Spleen (tissue), 7 donors: ENCODE measurements at regions not wholly inside any gene's neighbourhood (a gene's known extent, or its start where the extent isn't known, plus 50 kb on each side); places are given as distances from the start of the nearest gene placed in this dataset.

Experiments
- CTCF ChIP-seq, 11 experiments: fragments of 200-600 bp in 7 of 11; fragments of 450-650 bp in 4 of 11; sonication (generic) in 4 of 11; IDR thresholded peaks in 8 of 11; conservative IDR thresholded peaks in 3 of 11; 1 replicate in 7 of 11; 2 replicates in 4 of 11; pipeline versions ENCODE4 v1.4.0 to v1.8.0; 2016 to 2021; ENCODE audit warnings: antibody characterized with exemption in 11 of 11, inconsistent platforms in 4 of 11, mild to moderate bottlenecking in 1 of 11
- POLR2A ChIP-seq, 3 donors: fragments of 450-650 bp; IDR thresholded peaks; one replicate each; pipeline ENCODE4 v1.5.1; 2017; ENCODE audit warnings: antibody characterized with exemption in 3 of 3, mild to moderate bottlenecking in 1 of 3
- POLR2AphosphoS5 ChIP-seq, 3 donors: sonication (generic); formaldehyde crosslinking; IDR thresholded peaks; one replicate each; pipeline ENCODE4 v1.5.1; 2017; ENCODE audit warnings: antibody characterized with exemption in 3 of 3
- donor health status: DM: no; HTN: no; CAD: no; lungs with moderate emphysema.
- donor health status: DM: no; HTN: no; CAD: no.
- donor health status: DM: no; HTN: no; CAD: no.

GRCh38 chr5:124822647-124823046 lies 76.2 kb upstream of the ZNF608 start:
- TF ChIP-seq CTCF (IDR thresholded peaks at IDR 0.05 in 8 of 11, conservative IDR thresholded peaks at IDR 0.05 in 3 of 11) (no peak), POLR2AphosphoS5 (IDR thresholded peaks at IDR 0.05) (no peak), POLR2A (IDR thresholded peaks at IDR 0.05) (no peak)
